ENCODE measurements at regions not wholly inside any gene's neighbourhood (a gene's known extent, or its start where the extent isn't known, plus 50 kb on each side); places are given as distances from the start of the nearest gene placed in this dataset.

- Mint-ChIP-seq H3K9me3 (peaks cover 5 to 13% (median 10%) of the 10 kb centered on the region in 7 donors), H3K36me3 (no peaks in the 10 kb centered on the region), H3K27ac (peak overlapping the region in 1 of 7 donors; percentile 57), H3K4me1 (peaks cover 13% of the 10 kb centered on the region), H3K27me3 (ENCODE audit: low read depth in 3 of 3) (peaks cover 0 to 2% (median 0%) of the 10 kb centered on the region in 3 donors), H3K4me3 (no peak overlapping the region)
- Histone ChIP-seq H3K9ac (ENCODE audit: insufficient read depth, low read length, poor library complexity, severe bottlenecking) (no peak overlapping the region), H3K27ac (ENCODE audit: low read depth in 1 of 2, low read length in 2 of 2) (no peak overlapping the region), H4K20me1 (ENCODE audit: insufficient read depth, low read length) (no peaks in the 10 kb centered on the region), H3K4me2 (replicated peaks; ENCODE audit: extremely low read depth, low read length, poor library complexity, severe bottlenecking) (no peak overlapping the region), H3K4me3 (replicated peaks in 1 of 3; ENCODE audit: low read depth in 2 of 3, low read length in 3 of 3) (no peak overlapping the region), H3K36me3 (replicated peaks in 1 of 2; ENCODE audit: control insufficient read depth in 1 of 2, insufficient read depth in 2 of 2, low read length in 2 of 2) (no peaks in the 10 kb centered on the region), H3K79me2 (ENCODE audit: insufficient read depth, low read length) (no peaks in the 10 kb centered on the region), H2AFZ (ENCODE audit: insufficient read depth, low read depth, low read length, poor library complexity, severe bottlenecking) (no peak overlapping the region), H3K4me1 (ENCODE audit: control insufficient read depth in 1 of 2, insufficient read depth in 2 of 2, low read length in 2 of 2) (peaks cover 0 to 4% of the 10 kb centered on the region in 2 donors), H3K9me3 (replicated peaks in 1 of 2; ENCODE audit: control insufficient read depth in 1 of 2, insufficient read depth in 1 of 2, low read length in 2 of 2) (peaks cover 6 to 17% of the 10 kb centered on the region in 2 donors), H3K27me3 (ENCODE audit: control insufficient read depth in 2 of 2, insufficient read depth in 2 of 2, low read length in 2 of 2) (no peaks in the 10 kb centered on the region)
- peak in 1 of 3 donors; percentile 8 for DNase-seq
- intact Hi-C loops (cut with micrococcal nuclease) = no loop called here
- WGBS (ENCODE audit: insufficient coverage) = no CpG with 5 or more reads among the region's 4 CpGs
- TF ChIP-seq CTCF (IDR thresholded peaks at IDR 0.05) = no peak
These were observed 202.7 kb downstream of the SPATA31D1 start for GRCh38 chr9:82191082-82191770.

GRCh38 chr9:82192211-82192610 is 203.6 kb downstream of the SPATA31D1 start:
- Histone ChIP-seq H3K27me3 (ENCODE audit: control insufficient read depth in 2 of 2, insufficient read depth in 2 of 2, low read length in 2 of 2) (no peaks in the 10 kb centered on the region), H3K9me3 (replicated peaks in 1 of 2; ENCODE audit: control insufficient read depth in 1 of 2, insufficient read depth in 1 of 2, low read length in 2 of 2) (peaks cover 6 to 17% of the 10 kb centered on the region in 2 donors), H3K4me1 (ENCODE audit: control insufficient read depth in 1 of 2, insufficient read depth in 2 of 2, low read length in 2 of 2) (peaks cover 0 to 4% of the 10 kb centered on the region in 2 donors), H3K79me2 (ENCODE audit: insufficient read depth, low read length) (no peaks in the 10 kb centered on the region), H3K4me2 (replicated peaks; ENCODE audit: extremely low read depth, low read length, poor library complexity, severe bottlenecking) (no peak overlapping the region), H3K4me3 (replicated peaks in 1 of 3; ENCODE audit: low read depth in 2 of 3, low read length in 3 of 3) (no peak overlapping the region), H3K36me3 (replicated peaks in 1 of 2; ENCODE audit: control insufficient read depth in 1 of 2, insufficient read depth in 2 of 2, low read length in 2 of 2) (no peaks in the 10 kb centered on the region), H2AFZ (ENCODE audit: insufficient read depth, low read depth, low read length, poor library complexity, severe bottlenecking) (no peak overlapping the region), H3K27ac (ENCODE audit: low read depth in 1 of 2, low read length in 2 of 2) (no peak overlapping the region), H4K20me1 (ENCODE audit: insufficient read depth, low read length) (no peaks in the 10 kb centered on the region), H3K9ac (ENCODE audit: insufficient read depth, low read length, poor library complexity, severe bottlenecking) (no peak overlapping the region)
- Mint-ChIP-seq H3K4me3 (no peak overlapping the region), H3K4me1 (peaks cover 13% of the 10 kb centered on the region), H3K9me3 (peaks cover 5 to 13% (median 10%) of the 10 kb centered on the region in 7 donors), H3K27ac (peak overlapping the region in 1 of 7 donors; percentile 19), H3K36me3 (no peaks in the 10 kb centered on the region), H3K27me3 (ENCODE audit: low read depth in 3 of 3) (peaks cover 0 to 2% (median 0%) of the 10 kb centered on the region in 3 donors)
- TF ChIP-seq CTCF (IDR thresholded peaks at IDR 0.05) = no peak
- 25% methylated on average over 2 of the region's 3 CpGs for WGBS (ENCODE audit: insufficient coverage)
- intact Hi-C loops (cut with micrococcal nuclease) = no loop called here
- no peak for DNase-seq

All from CD14-positive monocyte (primary cell).